BJ (cell line): ENCODE measurements at regions not wholly inside any gene's neighbourhood (a gene's known extent, or its start where the extent isn't known, plus 50 kb on each side); places are given as distances from the start of the nearest gene placed in this dataset.

ENCODE experiments used
- CTCF ChIA-PET: fragments of 350-600 bp; formaldehyde crosslinking; extraction: SDS; loops from one replicate; lab custom pipeline; 2021; ENCODE audit warnings: antibody characterized with exemption, inconsistent platforms; lab: Yijun Ruan, JAX
- POLR2A ChIA-PET: fragments of 300-600 bp; sonication (Branson Sonifier 250); formaldehyde crosslinking; extraction: SDS; loops from one replicate; lab custom pipeline; 2021; ENCODE audit warnings: antibody characterized with exemption; lab: Charles Lee
- DNase-seq: peaks from one replicate; pipeline ENCODE4 v3.0.0-alpha.2; 2011; ENCODE audit warnings: low read depth
- H3K27me3 ChIP-seq: 2 replicates; pipeline ENCODE4 v1.6.0; 2011; ENCODE audit warnings: low read length; ENCODE audit not compliant: control insufficient read depth, insufficient read depth
- H3K36me3 ChIP-seq: 2 replicates; pipeline ENCODE4 v1.5.1; 2011; ENCODE audit warnings: low read length; ENCODE audit not compliant: control insufficient read depth, insufficient read depth
- H3K4me3 ChIP-seq: 2 replicates; pipeline ENCODE4 v1.5.1; 2011; ENCODE audit warnings: low read depth, mild to moderate bottlenecking, control low read depth, low read length
- TF ChIP-seq, protein P1 (sequence below): IDR thresholded peaks from 2 replicates; pipeline ENCODE4 v1.5.1; 2011; ENCODE audit warnings: low read depth, mild to moderate bottlenecking, control low read depth, inconsistent platforms, low read length, moderate library complexity; ENCODE audit not compliant: insufficient read depth

DNA sequence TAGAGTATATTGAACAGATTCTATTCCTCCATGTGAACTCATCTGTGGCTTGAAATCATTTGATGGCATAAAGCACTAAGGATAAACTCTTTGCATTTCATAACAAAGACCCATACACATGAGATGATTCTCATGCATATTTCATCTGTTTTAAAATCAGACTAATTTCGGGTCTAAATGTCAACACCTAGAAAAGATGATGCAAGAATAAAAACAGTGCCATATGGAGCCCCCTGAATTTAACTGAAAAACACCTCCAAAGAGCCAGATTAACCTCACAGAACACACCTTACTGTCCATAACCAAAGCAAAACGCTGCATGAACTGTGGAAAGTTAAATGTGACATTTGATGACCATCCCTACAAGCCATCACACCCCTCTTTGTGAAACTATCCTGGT lies 59.7 kb downstream of the ELAPOR2 start:
- no peaks in the 10 kb centered on the region for H3K27me3 ChIP-seq
- ChIA-PET POLR2A (no interaction called here), CTCF (no interaction called here)
- TF ChIP-seq, protein P1, sequence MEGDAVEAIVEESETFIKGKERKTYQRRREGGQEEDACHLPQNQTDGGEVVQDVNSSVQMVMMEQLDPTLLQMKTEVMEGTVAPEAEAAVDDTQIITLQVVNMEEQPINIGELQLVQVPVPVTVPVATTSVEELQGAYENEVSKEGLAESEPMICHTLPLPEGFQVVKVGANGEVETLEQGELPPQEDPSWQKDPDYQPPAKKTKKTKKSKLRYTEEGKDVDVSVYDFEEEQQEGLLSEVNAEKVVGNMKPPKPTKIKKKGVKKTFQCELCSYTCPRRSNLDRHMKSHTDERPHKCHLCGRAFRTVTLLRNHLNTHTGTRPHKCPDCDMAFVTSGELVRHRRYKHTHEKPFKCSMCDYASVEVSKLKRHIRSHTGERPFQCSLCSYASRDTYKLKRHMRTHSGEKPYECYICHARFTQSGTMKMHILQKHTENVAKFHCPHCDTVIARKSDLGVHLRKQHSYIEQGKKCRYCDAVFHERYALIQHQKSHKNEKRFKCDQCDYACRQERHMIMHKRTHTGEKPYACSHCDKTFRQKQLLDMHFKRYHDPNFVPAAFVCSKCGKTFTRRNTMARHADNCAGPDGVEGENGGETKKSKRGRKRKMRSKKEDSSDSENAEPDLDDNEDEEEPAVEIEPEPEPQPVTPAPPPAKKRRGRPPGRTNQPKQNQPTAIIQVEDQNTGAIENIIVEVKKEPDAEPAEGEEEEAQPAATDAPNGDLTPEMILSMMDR: no peak
- no peak overlapping the region for H3K4me3 ChIP-seq
- no peaks in the 10 kb centered on the region for H3K36me3 ChIP-seq
- DNase-seq: no peak

DNA sequence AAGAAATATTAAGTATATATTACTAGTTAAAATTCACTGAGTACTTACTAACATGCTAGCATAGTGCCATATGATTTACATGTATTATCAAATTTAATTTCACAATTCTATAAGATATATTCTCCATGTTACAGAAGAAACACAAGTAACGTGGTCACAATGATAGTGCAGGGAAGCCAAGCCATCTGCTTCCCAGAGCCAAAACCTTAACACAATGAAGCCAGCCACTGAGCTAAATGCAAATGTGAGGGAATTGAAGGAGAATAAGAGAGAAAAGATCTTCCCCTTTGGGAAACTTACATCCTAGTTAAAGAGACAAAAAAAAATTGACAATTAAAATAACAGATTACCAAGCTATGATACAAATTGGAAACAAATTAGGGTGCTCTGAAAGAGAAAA lies 63.6 kb downstream of the ELAPOR2 start:
- no peak for DNase-seq
- TF ChIP-seq, protein P1: no peak
- no peaks in the 10 kb centered on the region for H3K36me3 ChIP-seq
- no peak overlapping the region for H3K4me3 ChIP-seq
- ChIA-PET POLR2A (no interaction called here), CTCF (no interaction called here)
- H3K27me3 ChIP-seq: no peaks in the 10 kb centered on the region

DNA sequence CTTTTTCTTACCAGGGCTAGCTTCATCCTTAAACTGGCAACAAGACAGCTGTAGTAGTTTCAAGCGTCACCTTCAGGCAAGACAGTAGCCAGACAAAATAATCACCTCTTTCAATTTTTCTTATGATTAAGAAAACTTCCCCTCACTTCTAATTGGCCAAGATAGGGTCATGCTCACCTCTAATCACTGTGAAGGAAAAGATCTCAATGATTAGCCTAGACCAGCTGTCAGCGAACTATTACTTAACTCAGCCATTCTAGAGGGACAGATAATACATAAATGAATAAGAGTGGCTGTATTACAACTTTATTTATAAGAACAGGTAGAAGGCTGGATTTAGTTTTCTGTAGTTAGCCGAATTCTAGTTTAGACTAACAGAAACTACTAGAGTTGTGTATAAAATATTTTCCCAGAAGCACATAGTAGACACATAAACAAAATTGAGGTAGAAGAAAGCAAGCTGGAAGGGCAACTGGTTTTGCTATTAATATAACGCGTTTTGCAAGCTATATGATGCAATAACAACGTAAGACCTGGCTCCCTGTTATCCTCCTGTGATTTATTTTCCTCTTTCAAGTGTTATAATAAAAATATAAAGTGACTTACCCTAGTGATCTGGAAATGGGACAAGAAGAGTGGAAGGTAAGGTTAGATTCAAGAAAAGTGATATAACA lies 64.3 kb downstream of the ELAPOR2 start:
- no peak overlapping the region for H3K4me3 ChIP-seq
- ChIA-PET CTCF (interaction anchor here (0.6 kb wide), 1 partner anchor 28 kb away, joined by 3 read pairs; no protein-coding TSS in a partner anchor), POLR2A (no interaction called here)
- no peaks in the 10 kb centered on the region for H3K27me3 ChIP-seq
- no peak for DNase-seq
- no peaks in the 10 kb centered on the region for H3K36me3 ChIP-seq
- TF ChIP-seq, protein P1: no peak

DNA sequence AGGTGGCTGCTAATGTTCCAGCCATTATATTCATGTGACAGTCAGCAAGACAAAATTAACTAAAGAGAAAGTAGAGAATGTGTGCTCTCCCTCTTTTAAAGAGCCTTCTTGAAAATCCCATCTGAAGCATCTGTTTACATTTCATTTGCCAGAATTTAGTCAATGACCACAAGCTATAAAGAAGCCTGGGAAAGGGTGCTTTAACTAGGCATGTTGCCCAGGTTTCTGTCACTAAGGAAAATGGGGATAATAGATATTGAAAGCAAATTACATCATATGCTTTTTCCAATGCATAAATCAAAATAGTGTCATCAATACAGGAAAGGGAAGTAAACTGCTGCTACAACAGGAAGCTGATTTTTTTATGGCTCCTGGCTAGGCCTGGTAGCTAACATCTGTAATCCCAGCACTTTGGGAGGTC lies 67.7 kb downstream of the ELAPOR2 start:
- peak; percentile 17 for DNase-seq
- POLR2A ChIA-PET: no interaction called here

DNA sequence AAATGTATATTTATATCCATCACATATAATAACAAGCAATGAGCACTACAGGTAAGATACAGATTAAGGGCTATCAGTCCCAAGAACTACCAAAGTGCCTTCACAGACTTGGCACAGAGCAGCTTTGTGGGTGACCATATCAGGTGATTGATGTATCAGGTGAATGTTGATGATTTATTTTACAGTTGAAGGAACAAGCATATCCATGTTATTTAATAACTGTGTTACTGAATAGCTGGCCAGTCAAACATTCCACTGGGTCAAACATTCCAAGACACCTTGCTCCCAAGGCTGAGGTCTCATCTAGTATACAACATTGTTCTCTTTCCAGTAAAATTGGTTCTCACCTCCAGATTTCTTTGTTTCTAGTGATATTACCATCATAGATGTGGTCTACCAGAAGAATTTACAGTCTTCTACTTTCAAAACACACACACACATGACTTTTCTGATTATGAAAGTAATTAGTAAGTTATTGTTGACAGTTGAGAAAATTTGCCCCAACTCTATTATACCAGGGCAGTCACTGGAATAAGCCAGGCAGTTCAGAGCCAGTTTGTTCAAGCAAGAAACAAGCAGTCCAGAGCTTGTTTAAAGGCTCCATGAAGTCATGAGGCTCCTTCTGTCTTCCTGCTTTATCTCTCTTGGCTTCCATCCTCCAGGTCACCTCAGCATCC lies 68.2 kb downstream of the ELAPOR2 start:
- TF ChIP-seq, protein P1: no peak
- H3K36me3 ChIP-seq: no peaks in the 10 kb centered on the region
- no peak overlapping the region for H3K4me3 ChIP-seq
- no peak for DNase-seq
- POLR2A ChIA-PET: no interaction called here
- CTCF ChIA-PET: interaction anchor here (1.4 kb wide), 1 partner anchor 9 kb away, joined by 5 read pairs; no protein-coding TSS in a partner anchor
- H3K27me3 ChIP-seq: no peaks in the 10 kb centered on the region

More for the DNA sequence above, 67.7 kb downstream of the ELAPOR2 start:
- Histone ChIP-seq H3K36me3 (no peaks in the 10 kb centered on the region), H3K27me3 (no peaks in the 10 kb centered on the region), H3K4me3 (no peak overlapping the region)
- TF ChIP-seq, protein P1: no peak
- CTCF ChIA-PET: interaction anchor here (1.2 to 1.4 kb wide), 2 partner anchors 10 to 12 kb away, joined by 3 to 5 read pairs; no protein-coding TSS in a partner anchor
